Neural progenitor cell (in vitro differentiated cells): ENCODE measurements at regions not wholly inside any gene's neighbourhood (a gene's known extent, or its start where the extent isn't known, plus 50 kb on each side); places are given as distances from the start of the nearest gene placed in this dataset.
A peak's percentile ranks its signal among the peaks of the same experiment; 100 is the strongest.

Experiments used
- DNase-seq: peaks from one replicate; pipeline ENCODE4 v3.0.0-alpha.2; 2016; ENCODE audit warnings: low spot score
- H2AFZ ChIP-seq: fragments of 200-600 bp; sonication (generic); replicated peaks from 2 replicates; pipeline ENCODE4 v1.6.1; 2016; ENCODE audit warnings: antibody characterized with exemption
- H3F3A ChIP-seq: fragments of 200-600 bp; sonication (generic); 2 replicates; pipeline ENCODE4 v1.6.1; 2016; ENCODE audit warnings: antibody characterized with exemption, low read depth
- H3K27ac ChIP-seq: fragments of 200-600 bp; sonication (generic); 2 replicates; pipeline ENCODE4 v1.5.1; 2016; ENCODE audit warnings: mild to moderate bottlenecking
- H3K27me3 ChIP-seq: fragments of 200-600 bp; sonication (generic); 2 replicates; pipeline ENCODE4 v1.6.1; 2016; ENCODE audit warnings: mild to moderate bottlenecking, moderate library complexity
- H3K36me3 ChIP-seq: fragments of 200-600 bp; sonication (generic); 2 replicates; pipeline ENCODE4 v1.5.1; 2016
- H3K4me1 ChIP-seq: fragments of 200-600 bp; sonication (generic); 2 replicates; pipeline ENCODE4 v1.6.1; 2016; ENCODE audit warnings: mixed run types
- H3K4me2 ChIP-seq: fragments of 200-600 bp; sonication (generic); 2 replicates; pipeline ENCODE4 v1.6.1; 2016
- H3K4me3 ChIP-seq: fragments of 200-600 bp; sonication (generic); 2 replicates; pipeline ENCODE4 v1.5.1; 2016
- H3K79me2 ChIP-seq: fragments of 200-600 bp; sonication (generic); 2 replicates; pipeline ENCODE4 v1.6.1; 2016; ENCODE audit warnings: low read depth
- H3K9ac ChIP-seq: fragments of 200-600 bp; sonication (generic); 2 replicates; pipeline ENCODE4 v1.6.1; 2016
- H3K9me3 ChIP-seq: fragments of 200-600 bp; sonication (generic); 2 replicates; pipeline ENCODE4 v1.5.1; 2016; ENCODE audit warnings: low read depth
- H4K20me1 ChIP-seq: fragments of 200-600 bp; sonication (generic); 2 replicates; pipeline ENCODE4 v1.6.1; 2016; ENCODE audit warnings: low read depth
- H3K27ac Mint-ChIP-seq: 3 replicates; pipeline ENCODE4 v1.8.0; 2021; ENCODE audit warnings: mixed read lengths
- H3K27me3 Mint-ChIP-seq: 2 replicates; pipeline ENCODE4 v1.8.0; 2022; ENCODE audit warnings: low read depth, mild to moderate bottlenecking, inconsistent platforms, moderate library complexity, mixed read lengths; ENCODE audit not compliant: insufficient read depth
- H3K36me3 Mint-ChIP-seq: 3 replicates; pipeline ENCODE4 v1.8.0; 2021; ENCODE audit warnings: mixed read lengths
- H3K4me1 Mint-ChIP-seq: 3 replicates; pipeline ENCODE4 v1.8.0; 2021; ENCODE audit warnings: mixed read lengths
- H3K4me3 Mint-ChIP-seq: 3 replicates; pipeline ENCODE4 v1.8.0; 2021; ENCODE audit warnings: mild to moderate bottlenecking, moderate library complexity, mixed read lengths
- H3K9me3 Mint-ChIP-seq: 3 replicates; pipeline ENCODE4 v1.8.0; 2020; ENCODE audit warnings: mixed read lengths
- EZH2 ChIP-seq: fragments of 200-600 bp; sonication (generic); IDR thresholded peaks from 2 replicates; pipeline ENCODE4 v1.6.1; 2017; ENCODE audit warnings: antibody characterized with exemption, mild to moderate bottlenecking, moderate library complexity
- EZH2phosphoT487 ChIP-seq: fragments of 200-600 bp; sonication (generic); IDR thresholded peaks from 2 replicates; pipeline ENCODE4 v1.6.1; 2017; ENCODE audit warnings: antibody characterized with exemption
- TF ChIP-seq, protein P1 (sequence below): fragments of 200-600 bp; sonication (generic); IDR thresholded peaks from 2 replicates; pipeline ENCODE4 v1.5.1; 2017; ENCODE audit warnings: antibody characterized with exemption, mild to moderate bottlenecking

DNA sequence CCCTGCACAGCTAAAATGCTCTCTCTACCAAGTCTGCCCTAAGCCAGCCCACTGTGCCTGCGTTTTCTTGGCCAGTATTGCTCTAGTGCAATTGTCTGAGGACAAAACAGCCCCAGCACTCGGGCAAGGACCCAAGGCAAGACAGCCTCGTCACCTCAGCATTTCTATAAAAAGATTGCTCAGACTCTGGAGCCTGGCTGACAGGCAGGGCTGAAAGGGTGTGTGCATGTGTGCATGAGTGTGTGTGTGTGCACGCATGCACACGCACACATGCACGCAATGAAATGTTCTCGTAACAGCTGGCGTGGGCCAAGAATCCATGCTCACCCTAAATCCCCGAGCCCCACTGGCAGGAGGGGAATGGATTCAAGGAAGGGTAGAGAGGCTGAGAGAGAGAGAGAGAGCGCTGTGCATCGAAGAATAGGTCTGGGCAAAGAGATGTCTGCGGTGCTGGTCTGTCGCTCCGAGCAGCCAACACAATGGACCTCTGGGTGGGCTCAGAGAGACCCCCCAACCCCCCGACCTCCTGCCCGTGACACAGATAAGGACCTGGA is 579.2 kb downstream of the BCOR start:
- H3K27ac ChIP-seq, result peak overlapping the region; percentile 8
- Mint-ChIP-seq H3K36me3 (no peaks in the 10 kb centered on the region), H3K9me3 (peaks cover 19% of the 10 kb centered on the region), H3K4me3 (no peak overlapping the region), H3K27ac (peak overlapping the region; percentile 81), H3K27me3 (peaks cover 11% of the 10 kb centered on the region), H3K4me1 (peaks cover 50% of the 10 kb centered on the region)
- peaks cover 48% of the 10 kb centered on the region for H3K4me1 ChIP-seq
- peak overlapping the region; percentile 54 for H2AFZ ChIP-seq
- no peak overlapping the region for H3K4me3 ChIP-seq
- no peak overlapping the region for H3K9ac ChIP-seq
- no peak for DNase-seq
- H3F3A ChIP-seq, result peaks cover 35% of the 10 kb centered on the region
- H4K20me1 ChIP-seq, result no peaks in the 10 kb centered on the region
- H3K27me3 ChIP-seq, result no peaks in the 10 kb centered on the region
- no peaks in the 10 kb centered on the region for H3K36me3 ChIP-seq
- no peaks in the 10 kb centered on the region for H3K9me3 ChIP-seq
- no peaks in the 10 kb centered on the region for H3K79me2 ChIP-seq
- TF ChIP-seq EZH2phosphoT487, result no peak
- no peak for TF ChIP-seq EZH2
- TF ChIP-seq, protein P1, sequence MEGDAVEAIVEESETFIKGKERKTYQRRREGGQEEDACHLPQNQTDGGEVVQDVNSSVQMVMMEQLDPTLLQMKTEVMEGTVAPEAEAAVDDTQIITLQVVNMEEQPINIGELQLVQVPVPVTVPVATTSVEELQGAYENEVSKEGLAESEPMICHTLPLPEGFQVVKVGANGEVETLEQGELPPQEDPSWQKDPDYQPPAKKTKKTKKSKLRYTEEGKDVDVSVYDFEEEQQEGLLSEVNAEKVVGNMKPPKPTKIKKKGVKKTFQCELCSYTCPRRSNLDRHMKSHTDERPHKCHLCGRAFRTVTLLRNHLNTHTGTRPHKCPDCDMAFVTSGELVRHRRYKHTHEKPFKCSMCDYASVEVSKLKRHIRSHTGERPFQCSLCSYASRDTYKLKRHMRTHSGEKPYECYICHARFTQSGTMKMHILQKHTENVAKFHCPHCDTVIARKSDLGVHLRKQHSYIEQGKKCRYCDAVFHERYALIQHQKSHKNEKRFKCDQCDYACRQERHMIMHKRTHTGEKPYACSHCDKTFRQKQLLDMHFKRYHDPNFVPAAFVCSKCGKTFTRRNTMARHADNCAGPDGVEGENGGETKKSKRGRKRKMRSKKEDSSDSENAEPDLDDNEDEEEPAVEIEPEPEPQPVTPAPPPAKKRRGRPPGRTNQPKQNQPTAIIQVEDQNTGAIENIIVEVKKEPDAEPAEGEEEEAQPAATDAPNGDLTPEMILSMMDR, result no peak
- peak overlapping the region; percentile 41 for H3K4me2 ChIP-seq

DNA sequence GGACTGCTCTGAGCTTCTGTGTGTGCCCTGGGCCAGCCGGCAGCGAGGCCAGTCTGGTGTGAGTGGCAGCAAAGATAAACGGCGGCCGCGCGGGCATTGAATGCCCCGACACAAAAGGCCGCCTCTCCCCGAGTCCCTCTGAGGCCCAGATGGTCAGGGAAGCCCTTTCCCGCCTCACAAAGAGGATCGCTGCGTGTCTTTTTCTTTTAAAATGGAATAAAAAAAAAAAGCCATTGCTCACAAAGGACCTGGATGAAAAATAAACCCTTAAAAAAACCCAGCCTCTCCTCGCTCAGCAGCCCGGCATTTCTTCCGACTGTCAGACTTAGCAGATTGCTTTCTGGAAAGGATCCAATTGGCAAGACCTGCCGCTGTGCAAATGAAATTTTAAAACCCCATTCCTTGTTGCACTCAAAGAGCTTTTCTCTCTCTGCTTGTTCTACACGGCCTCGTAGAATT is 578.7 kb downstream of the BCOR start:
- peaks cover 23% of the 10 kb centered on the region for H3K9me3 Mint-ChIP-seq
- Histone ChIP-seq H2AFZ (peak overlapping the region; percentile 54), H3K36me3 (no peaks in the 10 kb centered on the region), H3K79me2 (no peaks in the 10 kb centered on the region), H3K4me1 (peaks cover 48% of the 10 kb centered on the region), H4K20me1 (no peaks in the 10 kb centered on the region), H3F3A (peaks cover 35% of the 10 kb centered on the region), H3K4me3 (no peak overlapping the region), H3K9ac (no peak overlapping the region), H3K27me3 (no peaks in the 10 kb centered on the region), H3K4me2 (peak overlapping the region; percentile 41), H3K27ac (peak overlapping the region; percentile 8), H3K9me3 (no peaks in the 10 kb centered on the region)
- DNase-seq, result peak; percentile 65
- TF ChIP-seq EZH2phosphoT487 (no peak), EZH2 (no peak)
- TF ChIP-seq, protein P1, result no peak
- peaks cover 50% of the 10 kb centered on the region for H3K4me1 Mint-ChIP-seq
- H3K36me3 Mint-ChIP-seq, result no peaks in the 10 kb centered on the region
- peaks cover 15% of the 10 kb centered on the region for H3K27me3 Mint-ChIP-seq
- H3K27ac Mint-ChIP-seq, result peak overlapping the region; percentile 81
- H3K4me3 Mint-ChIP-seq, result no peak overlapping the region

DNA sequence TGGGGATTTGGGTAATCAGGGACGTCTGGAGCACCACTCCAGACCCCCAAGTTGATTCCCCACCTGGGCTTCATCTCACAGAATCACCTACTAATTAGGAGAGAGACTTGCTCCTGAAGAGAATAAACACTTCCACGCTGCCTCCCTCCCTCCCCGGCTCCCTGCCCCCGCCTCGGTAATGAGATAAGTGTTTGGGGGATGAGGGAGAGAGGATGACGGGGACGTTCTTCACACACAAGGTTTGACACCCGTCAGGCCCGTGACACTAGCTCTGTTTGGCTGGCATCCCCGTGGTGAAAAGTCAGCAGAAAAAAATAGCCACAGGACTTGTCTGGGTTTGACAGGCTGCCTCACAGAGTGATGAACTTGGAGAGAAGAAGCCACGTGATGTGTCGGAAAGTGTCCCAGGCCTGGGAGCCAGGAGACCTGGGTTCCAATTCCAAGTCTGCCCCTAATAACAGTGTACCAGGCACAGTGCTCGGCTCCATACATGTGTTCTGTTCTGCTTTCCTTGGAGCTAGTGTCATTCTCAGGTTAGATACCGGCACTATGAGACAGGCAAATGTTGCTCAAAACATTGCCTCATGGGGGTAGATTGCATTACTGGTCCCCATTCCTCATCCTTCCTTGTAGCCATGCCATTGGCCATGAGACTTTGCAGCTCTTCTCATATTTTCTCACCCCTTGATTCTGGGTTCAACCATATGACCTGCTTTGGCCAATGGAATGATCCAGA is 578.0 kb downstream of the BCOR start:
- Mint-ChIP-seq H3K4me3 (peak overlapping the region; percentile 41), H3K36me3 (no peaks in the 10 kb centered on the region), H3K27me3 (peaks cover 16% of the 10 kb centered on the region), H3K4me1 (peaks cover 44% of the 10 kb centered on the region), H3K27ac (peak overlapping the region; percentile 81), H3K9me3 (peaks cover 20% of the 10 kb centered on the region)
- H3F3A ChIP-seq, result peaks cover 35% of the 10 kb centered on the region
- H3K27ac ChIP-seq, result peak overlapping the region; percentile 8
- H3K36me3 ChIP-seq, result no peaks in the 10 kb centered on the region
- no peaks in the 10 kb centered on the region for H3K79me2 ChIP-seq
- H2AFZ ChIP-seq, result peak overlapping the region; percentile 54
- H3K9me3 ChIP-seq, result no peaks in the 10 kb centered on the region
- peaks cover 45% of the 10 kb centered on the region for H3K4me1 ChIP-seq
- no peak overlapping the region for H3K4me3 ChIP-seq
- no peak for DNase-seq
- TF ChIP-seq, protein P1, result no peak
- H4K20me1 ChIP-seq, result no peaks in the 10 kb centered on the region
- no peaks in the 10 kb centered on the region for H3K27me3 ChIP-seq
- H3K9ac ChIP-seq, result no peak overlapping the region
- H3K4me2 ChIP-seq, result no peak overlapping the region
